Cardiac muscle cell (in vitro differentiated cells and primary cell): ENCODE measurements at regions not wholly inside any gene's neighbourhood (a gene's known extent, or its start where the extent isn't known, plus 50 kb on each side); places are given as distances from the start of the nearest gene placed in this dataset.

ENCODE experiments used
- DNase-seq, 2 donors: peaks; one replicate each; pipeline versions ENCODE4 v3.0.0 to v3.0.0-alpha.2; 2010 to 2017; ENCODE audit warnings: low read depth in 1 of 2, low spot score in 1 of 2
- H3K27ac ChIP-seq: fragments of 200-600 bp; sonication (generic); 2 replicates; pipeline ENCODE4 v1.5.1; 2016
- H3K27me3 ChIP-seq: fragments of 200-600 bp; sonication (generic); 2 replicates; pipeline ENCODE4 v1.6.0; 2016; ENCODE audit warnings: control low read depth
- H3K36me3 ChIP-seq: fragments of 200-600 bp; sonication (generic); 2 replicates; pipeline ENCODE4 v1.5.1; 2016; ENCODE audit warnings: control low read depth
- H3K4me1 ChIP-seq: fragments of 200-600 bp; sonication (generic); 2 replicates; pipeline ENCODE4 v1.8.1; 2017; ENCODE audit warnings: low read depth, mild to moderate bottlenecking, mixed run types
- H3K4me3 ChIP-seq: fragments of 200-600 bp; sonication (generic); 2 replicates; pipeline ENCODE4 v1.5.1; 2016; ENCODE audit warnings: mild to moderate bottlenecking
- H3K9me3 ChIP-seq: fragments of 200-600 bp; sonication (generic); 2 replicates; pipeline ENCODE4 v1.5.1; 2017; ENCODE audit warnings: low read depth, mild to moderate bottlenecking, control low read depth
- TF ChIP-seq, protein P1 (sequence below): IDR thresholded peaks from 2 replicates; pipeline ENCODE4 v1.5.1; 2012; ENCODE audit warnings: low read depth, mild to moderate bottlenecking, low read length

DNA sequence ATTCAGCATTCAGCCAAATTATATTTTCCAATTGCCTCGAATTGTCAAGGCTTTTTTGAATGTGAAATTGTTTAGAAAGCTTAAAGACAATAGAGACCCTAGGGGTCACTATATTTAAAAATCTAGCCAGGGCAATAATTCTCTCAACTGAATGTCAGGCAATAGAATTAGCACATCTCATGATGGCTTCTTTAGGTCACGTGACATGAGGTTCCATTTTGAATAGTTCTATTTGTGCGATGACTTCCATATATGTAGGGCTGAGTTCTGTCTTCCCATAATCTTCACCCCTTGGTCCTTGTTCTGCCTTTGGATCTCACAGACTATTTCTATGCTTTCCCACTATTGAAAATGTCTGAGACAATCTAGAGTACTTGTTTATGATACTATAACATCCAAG is 527.7 kb upstream of the KIRREL3 start:
- TF ChIP-seq, protein P1, sequence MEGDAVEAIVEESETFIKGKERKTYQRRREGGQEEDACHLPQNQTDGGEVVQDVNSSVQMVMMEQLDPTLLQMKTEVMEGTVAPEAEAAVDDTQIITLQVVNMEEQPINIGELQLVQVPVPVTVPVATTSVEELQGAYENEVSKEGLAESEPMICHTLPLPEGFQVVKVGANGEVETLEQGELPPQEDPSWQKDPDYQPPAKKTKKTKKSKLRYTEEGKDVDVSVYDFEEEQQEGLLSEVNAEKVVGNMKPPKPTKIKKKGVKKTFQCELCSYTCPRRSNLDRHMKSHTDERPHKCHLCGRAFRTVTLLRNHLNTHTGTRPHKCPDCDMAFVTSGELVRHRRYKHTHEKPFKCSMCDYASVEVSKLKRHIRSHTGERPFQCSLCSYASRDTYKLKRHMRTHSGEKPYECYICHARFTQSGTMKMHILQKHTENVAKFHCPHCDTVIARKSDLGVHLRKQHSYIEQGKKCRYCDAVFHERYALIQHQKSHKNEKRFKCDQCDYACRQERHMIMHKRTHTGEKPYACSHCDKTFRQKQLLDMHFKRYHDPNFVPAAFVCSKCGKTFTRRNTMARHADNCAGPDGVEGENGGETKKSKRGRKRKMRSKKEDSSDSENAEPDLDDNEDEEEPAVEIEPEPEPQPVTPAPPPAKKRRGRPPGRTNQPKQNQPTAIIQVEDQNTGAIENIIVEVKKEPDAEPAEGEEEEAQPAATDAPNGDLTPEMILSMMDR = no peak
- no peak for DNase-seq
- Histone ChIP-seq H3K27ac (no peak overlapping the region), H3K27me3 (no peaks in the 10 kb centered on the region), H3K4me1 (no peaks in the 10 kb centered on the region), H3K36me3 (no peaks in the 10 kb centered on the region), H3K9me3 (no peaks in the 10 kb centered on the region), H3K4me3 (no peak overlapping the region)

GRCh38 chr11:127524618-127525017 is 524.0 kb upstream of the KIRREL3 start:
- DNase-seq = no peak
- no peaks in the 10 kb centered on the region for H3K9me3 ChIP-seq
- no peaks in the 10 kb centered on the region for H3K27me3 ChIP-seq
- TF ChIP-seq, protein P1 = no peak
- H3K27ac ChIP-seq = no peak overlapping the region
- no peak overlapping the region for H3K4me3 ChIP-seq
- no peaks in the 10 kb centered on the region for H3K4me1 ChIP-seq
- no peaks in the 10 kb centered on the region for H3K36me3 ChIP-seq

DNA sequence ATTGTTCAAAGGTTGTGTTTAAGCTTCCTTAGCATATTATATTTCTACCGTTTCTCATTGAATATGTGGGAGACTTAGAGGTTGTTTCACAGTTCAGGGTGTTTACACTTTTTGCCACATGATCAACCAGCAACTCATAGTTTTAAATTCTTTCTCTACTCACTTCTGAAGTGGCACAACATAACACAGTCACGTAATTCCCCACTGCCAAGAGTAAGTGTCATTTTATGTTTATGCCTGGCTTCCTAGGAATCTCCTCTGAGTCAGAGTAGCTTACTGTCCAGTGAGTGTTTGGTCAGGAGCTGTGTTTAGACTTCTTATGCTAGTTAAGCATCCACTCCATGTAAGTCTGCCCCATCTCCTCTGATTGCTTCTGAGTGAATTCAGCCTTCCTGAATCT is 520.8 kb upstream of the KIRREL3 start:
- H3K27me3 ChIP-seq = no peaks in the 10 kb centered on the region
- H3K9me3 ChIP-seq = no peaks in the 10 kb centered on the region
- no peaks in the 10 kb centered on the region for H3K4me1 ChIP-seq
- H3K36me3 ChIP-seq = no peaks in the 10 kb centered on the region
- no peak overlapping the region for H3K4me3 ChIP-seq
- no peak overlapping the region for H3K27ac ChIP-seq
- no peak for DNase-seq
- TF ChIP-seq, protein P1 = no peak

- no peak for DNase-seq
- Histone ChIP-seq H3K4me3 (no peak overlapping the region), H3K36me3 (no peaks in the 10 kb centered on the region), H3K27ac (no peak overlapping the region), H3K4me1 (no peaks in the 10 kb centered on the region), H3K27me3 (no peaks in the 10 kb centered on the region), H3K9me3 (no peaks in the 10 kb centered on the region)
- TF ChIP-seq, protein P1 = no peak
Measured at GRCh38 chr11:127507851-127508250, 507.3 kb upstream of the KIRREL3 start.

GRCh38 chr11:127506647-127507046 is 506.1 kb upstream of the KIRREL3 start:
- TF ChIP-seq, protein P1 = no peak
- DNase-seq = no peak

DNA sequence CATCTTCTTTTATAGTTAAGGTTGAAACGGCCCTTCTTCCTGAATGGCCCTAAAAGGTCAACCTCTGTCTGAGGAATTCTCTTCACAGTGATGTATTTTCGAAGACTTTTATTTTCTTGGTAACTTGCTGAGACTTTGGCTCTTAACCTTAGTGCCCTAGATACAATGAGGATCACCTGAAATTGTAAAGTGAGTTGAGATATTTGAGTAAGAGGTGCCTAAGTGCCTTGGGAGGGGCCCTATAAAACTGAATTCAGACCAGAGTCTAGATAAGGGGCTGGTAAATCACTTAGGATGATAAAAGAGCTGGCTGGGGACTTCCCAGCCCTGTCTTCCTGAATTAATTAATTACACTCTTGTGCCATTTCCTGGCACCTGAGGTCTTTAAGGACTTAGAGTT is 505.6 kb upstream of the KIRREL3 start:
- H3K4me1 ChIP-seq = no peaks in the 10 kb centered on the region
- H3K9me3 ChIP-seq = no peaks in the 10 kb centered on the region
- H3K4me3 ChIP-seq = no peak overlapping the region
- DNase-seq = no peak
- H3K27ac ChIP-seq = no peak overlapping the region
- TF ChIP-seq, protein P1 = no peak
- H3K27me3 ChIP-seq = no peaks in the 10 kb centered on the region
- no peaks in the 10 kb centered on the region for H3K36me3 ChIP-seq

More at GRCh38 chr11:127506647-127507046, 506.1 kb upstream of the KIRREL3 start:
- no peaks in the 10 kb centered on the region for H3K27me3 ChIP-seq
- no peak overlapping the region for H3K27ac ChIP-seq
- no peaks in the 10 kb centered on the region for H3K9me3 ChIP-seq
- H3K4me3 ChIP-seq = no peak overlapping the region
- no peaks in the 10 kb centered on the region for H3K4me1 ChIP-seq
- H3K36me3 ChIP-seq = no peaks in the 10 kb centered on the region
